K562 (cell line): ENCODE measurements at regions not wholly inside any gene's neighbourhood (a gene's known extent, or its start where the extent isn't known, plus 50 kb on each side); places are given as distances from the start of the nearest gene placed in this dataset.

Source experiments
- CTCF ChIP-seq, 3 experiments: IDR thresholded peaks in 2 of 3; conservative IDR thresholded peaks in 1 of 3; 2 replicates each; pipeline ENCODE4 v1.5.1; 2011 to 2012; ENCODE audit warnings: low read length in 3 of 3, mild to moderate bottlenecking in 3 of 3, control low read depth in 2 of 3, improper control_type of control experiment in 1 of 3, inconsistent platforms in 1 of 3, low read depth in 1 of 3, mixed read lengths in 1 of 3, moderate library complexity in 1 of 3; ENCODE audit not compliant: insufficient read depth in 2 of 3
- E2F6 ChIP-seq, 2 experiments: IDR thresholded peaks; 2 replicates each; pipeline ENCODE4 v1.6.1; 2011; ENCODE audit warnings: borderline replicate concordance in 1 of 2, control low read depth in 1 of 2, low read depth in 1 of 2, low read length in 1 of 2, mild to moderate bottlenecking in 1 of 2, mixed read lengths in 1 of 2, moderate library complexity in 1 of 2; ENCODE audit not compliant: insufficient read depth in 1 of 2, insufficient read length in 1 of 2, poor library complexity in 1 of 2, severe bottlenecking in 1 of 2; ENCODE audit errors: extremely low read depth in 1 of 2
- NKRF ChIP-seq: fragments of 450-650 bp; IDR thresholded peaks from 2 replicates; pipeline ENCODE4 v1.6.1; 2016; ENCODE audit warnings: borderline replicate concordance
- NR2C2 ChIP-seq, 2 experiments: fragments of 200-800 bp in 1 of 2; sonication (Bioruptor generic) in 1 of 2; sonication (generic) in 1 of 2; formaldehyde crosslinking in 1 of 2; IDR thresholded peaks; 2 replicates each; pipeline versions ENCODE4 v1.6.1 to v1.8.0; 2016 to 2022; ENCODE audit warnings: mild to moderate bottlenecking in 1 of 2, missing compliant biosample characterization in 1 of 2, missing genetic modification characterization in 1 of 2, missing genetic modification reagents in 1 of 2
- ZNF124 ChIP-seq: sonication (generic); formaldehyde crosslinking; IDR thresholded peaks from 2 replicates; pipeline ENCODE4 v1.8.1; 2022; ENCODE audit warnings: missing genetic modification reagents

- TF ChIP-seq CTCF (IDR thresholded peaks at IDR 0.05 in 2 of 3, conservative IDR thresholded peaks at IDR 0.05 in 1 of 3; ENCODE audit: insufficient read depth in 2 of 3, low read depth in 1 of 3, low read length in 3 of 3) (no peak), E2F6 (IDR thresholded peaks at IDR 0.05; ENCODE audit: borderline replicate concordance in 1 of 2, extremely low read depth in 1 of 2, insufficient read depth in 1 of 2, insufficient read length in 1 of 2, low read depth in 1 of 2, low read length in 1 of 2, poor library complexity in 1 of 2, severe bottlenecking in 1 of 2) (no peak), ZNF124 (no peak), NR2C2 (CRISPR knock-in tag; IDR thresholded peaks at IDR 0.05) (no peak), NR2C2 (tag; IDR thresholded peaks at IDR 0.05) (no peak), NKRF (no peak)
Measured at GRCh38 chr2:240250150-240250984, 109.9 kb upstream of the OTOS start.
